ENCODE measurements at regions not wholly inside any gene's neighbourhood (a gene's known extent, or its start where the extent isn't known, plus 50 kb on each side); places are given as distances from the start of the nearest gene placed in this dataset.

DNA sequence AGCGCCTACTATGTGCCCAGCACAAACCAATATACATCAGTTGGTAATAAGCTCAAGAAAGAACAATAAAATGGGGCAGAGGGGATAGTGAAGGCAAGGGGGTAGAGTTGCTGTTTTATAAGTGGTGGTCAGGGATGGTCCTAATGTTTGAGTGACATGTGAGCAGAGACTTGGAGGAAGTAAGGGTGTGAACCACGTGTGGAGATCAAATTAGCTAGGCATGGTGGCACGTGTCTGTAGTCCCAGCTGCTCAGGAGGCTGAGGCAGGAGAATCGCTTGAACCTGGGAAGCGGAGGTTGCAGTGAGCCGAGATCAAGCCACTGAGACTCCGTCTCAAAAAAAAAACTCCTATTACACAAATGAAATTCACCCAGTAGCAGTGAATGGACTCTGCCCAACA lies 56.5 kb downstream of the IRX6 start:
- DNase-seq (ENCODE audit: low spot score): no peak

GRCh38 chr16:55384288-55385247 lies 60.6 kb downstream of the IRX6 start:
- DNase-seq (ENCODE audit: low spot score): no peak

GRCh38 chr16:55385359-55385758 lies 61.4 kb downstream of the IRX6 start:
- DNase-seq (ENCODE audit: low spot score): no peak

DNA sequence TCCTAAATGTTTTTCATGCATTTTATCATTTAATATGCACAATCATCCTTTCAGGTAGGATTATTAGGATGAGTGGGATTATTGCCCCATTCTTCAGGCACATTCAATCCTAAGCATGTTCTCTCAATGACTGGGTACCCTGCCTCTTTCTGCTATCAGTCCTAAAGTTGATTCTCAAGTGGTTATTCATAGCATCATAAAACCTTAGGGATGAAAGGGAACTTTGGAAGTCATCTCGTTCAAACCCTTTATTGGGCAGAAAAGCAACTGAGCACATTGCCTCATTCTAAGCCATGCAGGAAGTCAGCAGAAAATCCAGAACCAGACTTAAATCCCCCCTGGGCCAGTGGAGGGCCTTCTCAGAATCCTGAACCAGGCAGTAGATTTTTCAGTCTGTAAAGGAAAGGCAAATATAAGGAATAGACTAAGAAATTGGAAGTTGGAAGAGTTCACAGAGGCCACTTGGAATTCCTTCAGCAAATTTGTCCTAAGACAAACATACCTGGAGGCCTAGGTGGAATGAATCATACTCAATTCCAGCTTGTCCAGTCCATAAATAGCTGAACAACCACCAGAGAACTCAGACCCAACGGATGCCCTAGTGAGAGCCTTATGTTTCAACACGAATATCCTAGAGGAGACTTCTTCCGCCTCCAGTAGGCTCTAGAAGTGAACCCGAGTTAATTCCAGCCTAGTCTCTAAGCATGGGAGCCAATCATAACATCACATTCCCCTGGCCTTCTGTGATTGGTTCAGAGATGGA lies 62.7 kb downstream of the IRX6 start:
- DNase-seq (ENCODE audit: low spot score): no peak

DNA sequence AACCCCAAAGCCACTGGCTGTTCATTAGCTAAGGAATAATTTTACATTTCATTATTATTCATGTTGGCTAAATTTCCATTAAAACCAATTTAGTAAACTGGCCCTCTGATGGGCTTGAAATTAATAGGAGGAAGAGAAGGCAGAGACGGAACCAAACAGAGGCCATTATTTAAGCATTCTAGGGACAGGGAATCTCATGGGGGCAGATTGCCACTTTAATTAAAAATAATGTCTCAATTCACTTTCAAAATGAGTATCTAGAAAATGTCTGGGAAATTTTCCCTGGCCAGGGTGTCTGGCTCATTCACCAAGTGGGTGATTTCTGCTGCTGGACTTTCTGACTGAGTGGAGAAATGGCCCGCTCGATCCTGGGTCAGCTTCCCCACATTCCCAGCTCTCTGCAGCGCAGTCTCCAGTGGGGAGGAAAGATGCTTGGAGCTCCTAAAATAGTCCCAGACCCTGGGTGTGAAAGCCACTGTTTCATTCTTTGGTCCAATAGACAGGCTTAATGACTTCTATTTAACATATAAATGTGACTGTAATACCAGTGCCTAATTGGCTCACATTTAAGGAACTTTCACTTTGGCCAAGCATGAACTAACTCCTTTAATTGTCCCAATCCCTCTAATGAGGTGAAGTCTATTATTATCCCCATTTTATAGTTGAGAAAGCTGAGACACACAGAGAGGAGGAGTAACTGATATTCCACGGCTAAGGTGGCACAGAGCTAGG lies 64.3 kb downstream of the IRX6 start:
- DNase-seq (ENCODE audit: low spot score): no peak

DNA sequence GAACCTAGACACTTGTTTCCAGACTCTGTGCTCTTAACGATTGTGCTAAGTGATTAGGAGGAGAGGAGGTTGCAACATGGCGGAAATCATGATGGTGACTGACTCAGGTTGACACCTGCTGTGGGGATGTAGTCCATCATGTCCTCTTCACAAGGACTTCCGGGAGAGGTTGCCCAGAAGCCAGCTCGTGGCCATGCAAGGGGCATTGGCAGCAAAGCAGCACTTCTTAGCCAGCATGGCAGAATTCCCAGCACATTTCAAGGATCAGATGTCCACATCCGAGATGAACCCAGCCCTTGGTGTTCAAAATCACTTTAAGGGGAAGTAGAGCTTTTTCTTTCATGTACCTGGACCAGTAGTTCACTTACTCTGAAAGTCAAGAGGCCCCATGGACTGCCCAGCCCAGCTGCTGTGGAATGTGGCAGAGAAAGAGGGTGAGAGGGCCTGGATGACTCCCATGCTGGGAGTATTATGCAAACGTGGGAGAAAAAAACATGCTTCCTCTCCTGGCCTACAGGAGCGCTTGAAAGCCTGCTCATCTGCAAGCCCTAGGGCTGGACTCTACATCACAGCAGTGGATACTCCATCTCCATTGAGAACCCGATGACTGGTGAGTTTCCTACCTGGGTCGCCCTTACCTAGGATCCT lies 65.5 kb downstream of the IRX6 start:
- DNase-seq (ENCODE audit: low spot score): peak; percentile 29

GRCh38 chr16:55390630-55391237 lies 66.7 kb downstream of the IRX6 start:
- no peak for DNase-seq (ENCODE audit: low spot score)

DNA sequence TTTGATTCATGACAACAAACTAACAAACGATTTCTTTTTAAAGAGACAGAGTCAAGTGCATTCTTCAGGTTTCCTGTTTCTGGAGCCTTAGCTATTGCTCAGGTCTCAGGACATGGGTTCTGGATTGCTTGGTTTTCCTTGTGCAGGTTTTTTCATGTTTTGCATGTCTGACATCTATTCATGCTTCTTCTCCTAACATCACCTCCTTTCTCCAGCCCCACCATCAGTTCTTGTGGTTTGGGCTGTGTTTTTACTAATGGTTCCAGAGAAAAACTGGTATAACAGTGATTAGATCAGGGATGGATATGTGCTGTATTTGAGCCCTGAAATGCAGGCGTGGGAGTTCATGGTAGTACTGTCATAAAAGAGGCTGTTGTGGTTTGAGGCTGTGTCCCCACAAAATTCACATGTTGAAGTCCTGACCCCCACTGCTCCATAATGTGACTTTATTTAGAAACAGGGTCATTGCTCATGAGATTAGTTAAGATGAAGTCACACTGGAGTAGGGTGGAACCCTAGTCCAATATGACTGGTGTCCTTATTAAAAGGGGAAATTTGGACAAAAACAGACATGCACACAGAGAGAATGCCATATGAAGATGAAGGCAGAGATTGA lies 67.9 kb downstream of the IRX6 start:
- no peak for DNase-seq (ENCODE audit: low spot score)

DNA sequence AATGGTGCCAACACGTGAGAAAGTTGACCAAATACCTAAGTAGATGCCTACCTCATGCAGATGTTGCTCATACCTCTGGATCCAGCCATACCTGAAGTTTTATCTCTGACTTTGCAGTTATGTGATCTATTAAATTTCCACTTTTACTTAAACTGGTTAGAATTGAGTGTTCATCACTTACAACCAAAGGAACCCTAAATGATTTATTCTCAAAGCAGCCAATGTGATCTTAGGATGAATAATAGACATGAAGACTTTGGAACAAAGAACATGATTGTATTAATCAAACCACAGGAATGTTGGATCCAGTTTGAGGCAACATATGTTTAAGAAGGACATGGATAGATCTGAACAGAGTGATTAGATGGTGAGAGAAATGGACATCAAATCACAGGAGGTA lies 68.7 kb downstream of the IRX6 start:
- DNase-seq (ENCODE audit: low spot score): no peak

GRCh38 chr16:55393991-55394390 lies 70.0 kb downstream of the IRX6 start:
- peak; percentile 45 for DNase-seq (ENCODE audit: low spot score)

- DNase-seq (ENCODE audit: low spot score): no peak
Measured at GRCh38 chr16:55398762-55399161, 74.8 kb downstream of the IRX6 start.

DNA sequence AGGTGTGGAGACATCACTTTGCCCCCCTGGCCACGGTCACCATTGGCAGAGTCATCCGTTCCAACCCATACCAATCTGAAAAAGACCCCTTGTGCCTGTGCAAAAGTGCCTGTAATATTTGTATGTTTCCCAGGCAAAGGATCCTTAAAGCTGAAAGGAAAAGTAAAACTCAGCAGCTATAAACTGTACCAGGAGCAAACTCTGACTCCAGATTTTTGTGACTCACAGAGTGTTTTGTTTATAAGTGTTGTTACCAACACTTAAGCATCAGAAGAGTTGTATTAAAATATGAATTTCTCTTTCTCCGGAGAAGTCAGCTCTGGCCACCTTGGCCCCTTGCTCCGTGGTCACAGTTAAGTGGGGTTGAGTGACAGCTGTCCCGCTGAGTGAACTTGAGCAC lies 75.9 kb downstream of the IRX6 start:
- no peak for DNase-seq (ENCODE audit: low spot score)

DNA sequence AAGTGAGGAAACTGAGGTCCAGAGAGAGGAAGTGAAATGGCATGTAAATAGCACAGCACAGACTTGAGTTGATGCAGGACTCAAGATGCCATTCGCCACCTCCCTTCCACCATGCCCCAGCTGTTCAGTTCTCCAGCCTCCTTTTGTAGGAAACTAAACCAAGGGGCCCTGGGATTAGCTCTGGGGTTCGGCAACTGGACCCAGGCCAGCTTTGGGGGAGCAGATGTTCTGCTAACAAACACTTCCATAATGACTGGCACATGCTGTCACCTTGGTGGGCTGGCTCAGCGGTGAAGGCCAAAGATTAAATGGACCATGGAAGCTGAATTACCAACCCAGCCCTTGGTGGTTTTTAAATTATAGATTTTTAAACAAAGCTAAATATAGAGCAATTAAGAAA lies 77.0 kb downstream of the IRX6 start:
- DNase-seq (ENCODE audit: low spot score): no peak

DNA sequence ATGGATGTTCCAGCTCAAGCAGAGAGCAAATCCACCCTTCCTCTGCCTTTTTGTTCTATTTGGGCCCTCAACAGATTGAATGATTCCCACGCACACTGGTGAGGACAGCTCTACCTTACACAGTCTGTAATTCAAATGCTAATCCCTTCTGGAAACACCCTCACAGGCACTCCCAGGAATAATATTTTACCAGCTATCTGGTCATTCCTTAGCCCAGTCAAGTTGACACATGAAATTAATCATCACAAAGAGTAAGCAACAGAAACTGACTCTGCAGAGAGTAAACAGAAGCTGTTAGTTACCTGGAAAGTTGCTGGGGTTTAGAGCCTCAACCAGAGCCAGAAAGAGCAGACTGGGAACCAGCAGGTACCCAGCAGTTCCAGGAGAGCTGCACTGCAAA lies 75.5 kb upstream of the MMP2 start:
- DNase-seq (ENCODE audit: low spot score): no peak

GRCh38 chr16:55406651-55407050 lies 72.3 kb upstream of the MMP2 start:
- DNase-seq (ENCODE audit: low spot score): no peak

GRCh38 chr16:55408661-55409060 lies 70.3 kb upstream of the MMP2 start:
- DNase-seq (ENCODE audit: low spot score): no peak

DNA sequence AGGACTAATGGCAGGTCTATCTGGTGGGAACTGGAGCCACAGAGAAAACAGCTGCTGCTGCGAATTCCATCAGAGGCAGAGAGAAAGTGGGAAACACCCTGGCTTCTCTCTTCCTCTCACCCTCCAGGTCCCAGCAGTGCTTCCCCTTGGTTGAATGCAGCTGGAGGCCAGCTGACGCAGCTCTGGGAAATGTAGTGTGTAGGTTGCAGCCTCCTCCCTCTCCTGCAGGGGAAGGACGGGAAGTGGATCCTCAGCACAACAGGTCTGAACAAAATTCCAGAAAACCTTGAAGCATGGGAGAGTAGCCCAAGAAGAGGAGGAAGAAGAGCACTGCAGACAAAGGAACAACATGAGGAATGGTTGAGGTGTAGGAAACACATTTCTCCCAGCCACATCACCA lies 67.8 kb upstream of the MMP2 start:
- no peak for DNase-seq (ENCODE audit: low spot score)

DNA sequence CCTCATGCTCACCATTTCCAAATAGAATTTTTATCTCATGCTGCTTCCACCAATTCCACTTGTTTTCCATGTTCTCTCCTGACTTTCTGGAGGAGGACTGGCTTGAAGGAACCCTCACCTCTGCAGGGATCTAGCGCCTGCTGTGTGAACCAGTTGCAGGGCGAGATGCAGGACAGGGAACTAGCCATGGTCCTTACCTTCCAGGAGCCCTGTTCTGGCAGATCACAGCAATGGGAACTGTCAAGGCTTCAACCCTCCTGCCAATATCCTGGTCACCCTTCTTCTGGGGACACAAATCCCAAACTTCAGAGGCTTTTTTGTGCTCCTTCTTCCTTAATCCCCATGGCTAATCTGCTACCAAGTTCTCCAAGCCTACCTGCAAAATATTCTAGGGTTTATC lies 60.4 kb upstream of the MMP2 start:
- DNase-seq (ENCODE audit: low spot score): no peak

DNA sequence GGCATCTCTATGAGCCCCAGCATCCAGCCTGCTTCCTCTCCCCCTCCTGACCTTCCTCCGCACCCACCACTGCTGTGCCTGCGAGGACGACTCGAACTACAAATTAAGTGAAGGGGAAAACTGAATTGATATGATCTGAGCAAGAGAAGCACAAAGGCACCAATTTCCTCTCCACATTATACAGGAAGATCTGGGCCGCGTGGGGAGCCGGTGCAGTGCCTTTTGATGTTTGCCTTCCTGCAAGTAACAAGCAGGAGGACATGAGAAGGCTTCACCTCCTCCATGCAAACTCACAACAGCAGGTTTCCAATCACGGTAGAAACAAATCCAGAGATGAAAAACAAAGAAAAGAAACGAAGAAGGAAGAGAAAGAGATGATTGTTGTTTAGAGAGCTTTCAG lies 57.8 kb upstream of the MMP2 start:
- no peak for DNase-seq (ENCODE audit: low spot score)

GRCh38 chr16:55426865-55427484 lies 52.0 kb upstream of the MMP2 start:
- DNase-seq (ENCODE audit: low spot score): no peak
